ENCODE measurements at regions not wholly inside any gene's neighbourhood (a gene's known extent, or its start where the extent isn't known, plus 50 kb on each side); places are given as distances from the start of the nearest gene placed in this dataset.
A peak's percentile ranks its signal among the peaks of the same experiment; 100 is the strongest.

DNA sequence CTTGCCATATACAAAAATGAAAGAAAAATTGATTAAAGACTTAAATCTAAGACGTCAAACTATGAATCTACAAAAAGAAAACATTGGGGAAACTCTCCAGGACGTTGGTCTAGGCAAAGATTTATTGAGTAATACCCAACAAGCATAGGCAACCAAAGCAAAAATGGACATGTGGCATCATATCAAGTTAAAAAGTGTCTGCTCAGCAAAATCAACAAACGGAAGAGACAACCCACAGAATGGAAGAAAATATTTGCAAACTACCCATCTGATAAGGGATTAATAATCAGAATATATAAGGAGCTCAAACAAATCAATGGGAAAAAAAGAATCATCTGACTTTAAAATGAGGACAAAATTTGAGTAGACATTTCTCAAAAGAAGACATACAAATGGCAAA is 160.9 kb downstream of the DCLK3 start:
- Histone ChIP-seq H3K27ac (no peak overlapping the region), H3K27me3 (no peaks in the 10 kb centered on the region), H3K4me3 (no peak overlapping the region), H3K36me3 (no peaks in the 10 kb centered on the region), H3K9me3 (no peaks in the 10 kb centered on the region), H3K4me1 (no peaks in the 10 kb centered on the region)
- in situ Hi-C loops (cut with MboI; ENCODE audit: low sequenced_read_pairs in 4 of 4), result no loop called here
- TF ChIP-seq CTCF (IDR thresholded peaks at IDR 0.05 in 4 of 5, conservative IDR thresholded peaks at IDR 0.05 in 1 of 5) (no peak), POLR2A (IDR thresholded peaks at IDR 0.05) (no peak)
- intact Hi-C loops (cut with DNase I; ENCODE audit: low total_unique reads), result no loop called here
- no peak for DNase-seq
- ATAC-seq, result no peak

- TF ChIP-seq CTCF (IDR thresholded peaks at IDR 0.05 in 4 of 5, conservative IDR thresholded peaks at IDR 0.05 in 1 of 5), result no peak
- TF ChIP-seq POLR2A (IDR thresholded peaks at IDR 0.05), result no peak
- ATAC-seq (peak in 1 of 2 donors; percentile 24), DNase-seq (no peak)
- H3K36me3 ChIP-seq, result no peaks in the 10 kb centered on the region
- no peaks in the 10 kb centered on the region for H3K4me1 ChIP-seq
- H3K27ac ChIP-seq, result no peak overlapping the region
- H3K4me3 ChIP-seq, result no peak overlapping the region
- no peaks in the 10 kb centered on the region for H3K9me3 ChIP-seq
- intact Hi-C loops (cut with DNase I; ENCODE audit: low total_unique reads), result no loop called here
- no peaks in the 10 kb centered on the region for H3K27me3 ChIP-seq
- in situ Hi-C loops (cut with MboI; ENCODE audit: low sequenced_read_pairs in 4 of 4), result no loop called here
Observed at GRCh38 chr3:36600404-36600803, 163.9 kb downstream of the DCLK3 start.

All from gastrocnemius medialis (tissue), 4 donors.